ENCODE measurements at regions not wholly inside any gene's neighbourhood (a gene's known extent, or its start where the extent isn't known, plus 50 kb on each side); places are given as distances from the start of the nearest gene placed in this dataset.

GRCh38 chr11:119891055-119891768 is 162.2 kb upstream of the NECTIN1 start:
- Histone ChIP-seq H2AFZ (ENCODE audit: low read length) (no peak overlapping the region), H3K9me3 (ENCODE audit: low read length) (no peaks in the 10 kb centered on the region), H3K27me3 (ENCODE audit: control insufficient read depth in 1 of 2, insufficient read depth in 2 of 2, low read length in 2 of 2) (peaks cover 1 to 52% of the 10 kb centered on the region in 2 experiments; a peak in 4 of 5 replicates), H3K79me2 (ENCODE audit: insufficient read depth, low read length) (no peaks in the 10 kb centered on the region), H3K36me3 (replicated peaks in 1 of 2; ENCODE audit: control insufficient read depth in 1 of 2, insufficient read depth in 2 of 2, low read length in 2 of 2) (no peaks in the 10 kb centered on the region), H3K4me1 (ENCODE audit: insufficient read depth, low read length) (no peaks in the 10 kb centered on the region), H3K27ac (ENCODE audit: extremely low read length, insufficient read depth, low read length) (no peak overlapping the region), H3K4me3 (replicated peaks in 1 of 3; ENCODE audit: insufficient read depth in 1 of 3, low read depth in 2 of 3, low read length in 3 of 3) (no peak overlapping the region), H3K4me2 (ENCODE audit: low read depth, low read length) (no peak overlapping the region), H3K9ac (ENCODE audit: insufficient read depth, low read depth, low read length) (no peak overlapping the region), H4K20me1 (ENCODE audit: insufficient read depth, low read length) (no peaks in the 10 kb centered on the region)
- FAIRE-seq (no peak), ATAC-seq (no peak), DNase-seq (ENCODE audit: low spot score) (no peak)
- intact Hi-C loops (cut with micrococcal nuclease; ENCODE audit: unreplicated experiment): no loop called here
- CTCF ChIA-PET (ENCODE audit: low intra/inter-chr PET ratio, low total read pairs): no interaction called here
- TF ChIP-seq TBX2 (CRISPR knock-in tag; IDR thresholded peaks at IDR 0.05; ENCODE audit: borderline replicate concordance) (no peak), ZNF143 (CRISPR knock-in tag; IDR thresholded peaks at IDR 0.05) (no peak), ZNF432 (CRISPR knock-in tag; IDR thresholded peaks at IDR 0.05; ENCODE audit: borderline replicate concordance) (no peak), POLR2A (IDR thresholded peaks at IDR 0.05; ENCODE audit: insufficient read depth in 1 of 2, low read depth in 2 of 2, low read length in 2 of 2) (no peak), MXI1 (IDR thresholded peaks at IDR 0.05; ENCODE audit: borderline replicate concordance, low read depth, low read length) (no peak), SSRP1 (CRISPR knock-in tag; IDR thresholded peaks at IDR 0.05) (no peak), NCOA2 (CRISPR knock-in tag; IDR thresholded peaks at IDR 0.05) (no peak), SNAPC2 (CRISPR knock-in tag; IDR thresholded peaks at IDR 0.05) (no peak), ZNF790 (CRISPR knock-in tag; IDR thresholded peaks at IDR 0.05; ENCODE audit: borderline replicate concordance) (no peak), TFDP1 (CRISPR knock-in tag; IDR thresholded peaks at IDR 0.05; ENCODE audit: borderline replicate concordance) (no peak), NR3C1 (CRISPR knock-in tag; IDR thresholded peaks at IDR 0.05) (no peak), PBX2 (CRISPR knock-in tag; IDR thresholded peaks at IDR 0.05) (no peak), KDM3A (CRISPR knock-in tag; IDR thresholded peaks at IDR 0.05; ENCODE audit: low read depth) (no peak), KDM6A (CRISPR knock-in tag; IDR thresholded peaks at IDR 0.05; ENCODE audit: low read depth) (no peak), NFATC3 (CRISPR knock-in tag; IDR thresholded peaks at IDR 0.05) (no peak), ZNF496 (CRISPR knock-in tag; IDR thresholded peaks at IDR 0.05; ENCODE audit: insufficient replicate concordance) (no peak)
- TF ChIP-seq, protein P1, sequence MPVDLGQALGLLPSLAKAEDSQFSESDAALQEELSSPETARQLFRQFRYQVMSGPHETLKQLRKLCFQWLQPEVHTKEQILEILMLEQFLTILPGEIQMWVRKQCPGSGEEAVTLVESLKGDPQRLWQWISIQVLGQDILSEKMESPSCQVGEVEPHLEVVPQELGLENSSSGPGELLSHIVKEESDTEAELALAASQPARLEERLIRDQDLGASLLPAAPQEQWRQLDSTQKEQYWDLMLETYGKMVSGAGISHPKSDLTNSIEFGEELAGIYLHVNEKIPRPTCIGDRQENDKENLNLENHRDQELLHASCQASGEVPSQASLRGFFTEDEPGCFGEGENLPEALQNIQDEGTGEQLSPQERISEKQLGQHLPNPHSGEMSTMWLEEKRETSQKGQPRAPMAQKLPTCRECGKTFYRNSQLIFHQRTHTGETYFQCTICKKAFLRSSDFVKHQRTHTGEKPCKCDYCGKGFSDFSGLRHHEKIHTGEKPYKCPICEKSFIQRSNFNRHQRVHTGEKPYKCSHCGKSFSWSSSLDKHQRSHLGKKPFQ (CRISPR knock-in tag; IDR thresholded peaks at IDR 0.05; ENCODE audit: insufficient replicate concordance): no peak
- TF ChIP-seq, protein P2, sequence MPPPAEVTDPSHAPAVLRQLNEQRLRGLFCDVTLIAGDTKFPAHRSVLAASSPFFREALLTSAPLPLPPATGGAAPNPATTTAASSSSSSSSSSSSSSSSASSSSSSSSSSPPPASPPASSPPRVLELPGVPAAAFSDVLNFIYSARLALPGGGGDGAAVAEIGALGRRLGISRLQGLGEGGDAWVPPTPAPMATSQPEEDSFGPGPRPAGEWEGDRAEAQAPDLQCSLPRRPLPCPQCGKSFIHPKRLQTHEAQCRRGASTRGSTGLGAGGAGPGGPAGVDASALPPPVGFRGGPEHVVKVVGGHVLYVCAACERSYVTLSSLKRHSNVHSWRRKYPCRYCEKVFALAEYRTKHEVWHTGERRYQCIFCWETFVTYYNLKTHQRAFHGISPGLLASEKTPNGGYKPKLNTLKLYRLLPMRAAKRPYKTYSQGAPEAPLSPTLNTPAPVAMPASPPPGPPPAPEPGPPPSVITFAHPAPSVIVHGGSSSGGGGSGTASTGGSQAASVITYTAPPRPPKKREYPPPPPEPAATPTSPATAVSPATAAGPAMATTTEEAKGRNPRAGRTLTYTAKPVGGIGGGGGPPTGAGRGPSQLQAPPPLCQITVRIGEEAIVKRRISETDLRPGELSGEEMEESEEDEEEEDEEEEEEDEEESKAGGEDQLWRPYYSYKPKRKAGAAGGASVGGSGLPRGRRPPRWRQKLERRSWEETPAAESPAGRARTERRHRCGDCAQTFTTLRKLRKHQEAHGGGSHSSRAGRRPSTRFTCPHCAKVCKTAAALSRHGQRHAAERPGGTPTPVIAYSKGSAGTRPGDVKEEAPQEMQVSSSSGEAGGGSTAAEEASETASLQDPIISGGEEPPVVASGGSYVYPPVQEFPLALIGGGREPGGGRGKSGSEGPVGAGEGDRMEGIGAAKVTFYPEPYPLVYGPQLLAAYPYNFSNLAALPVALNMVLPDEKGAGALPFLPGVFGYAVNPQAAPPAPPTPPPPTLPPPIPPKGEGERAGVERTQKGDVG (CRISPR knock-in tag; IDR thresholded peaks at IDR 0.05; ENCODE audit: borderline replicate concordance): no peak
- WGBS (ENCODE audit: low lambda C conversion rate): 33% methylated on average over 14 of the region's 16 CpGs
- BruUV-seq (replicated peaks): no TSS peak
- in situ Hi-C loops (cut with HindIII; ENCODE audit: extremely low pct_ligation_motif_present, low pct_unique_long_range_greater_than_20kb): no loop called here
- POLR2A ChIA-PET: no interaction called here

All from HepG2 (cell line).